ENCODE measurements at regions not wholly inside any gene's neighbourhood (a gene's known extent, or its start where the extent isn't known, plus 50 kb on each side); places are given as distances from the start of the nearest gene placed in this dataset.

DNA sequence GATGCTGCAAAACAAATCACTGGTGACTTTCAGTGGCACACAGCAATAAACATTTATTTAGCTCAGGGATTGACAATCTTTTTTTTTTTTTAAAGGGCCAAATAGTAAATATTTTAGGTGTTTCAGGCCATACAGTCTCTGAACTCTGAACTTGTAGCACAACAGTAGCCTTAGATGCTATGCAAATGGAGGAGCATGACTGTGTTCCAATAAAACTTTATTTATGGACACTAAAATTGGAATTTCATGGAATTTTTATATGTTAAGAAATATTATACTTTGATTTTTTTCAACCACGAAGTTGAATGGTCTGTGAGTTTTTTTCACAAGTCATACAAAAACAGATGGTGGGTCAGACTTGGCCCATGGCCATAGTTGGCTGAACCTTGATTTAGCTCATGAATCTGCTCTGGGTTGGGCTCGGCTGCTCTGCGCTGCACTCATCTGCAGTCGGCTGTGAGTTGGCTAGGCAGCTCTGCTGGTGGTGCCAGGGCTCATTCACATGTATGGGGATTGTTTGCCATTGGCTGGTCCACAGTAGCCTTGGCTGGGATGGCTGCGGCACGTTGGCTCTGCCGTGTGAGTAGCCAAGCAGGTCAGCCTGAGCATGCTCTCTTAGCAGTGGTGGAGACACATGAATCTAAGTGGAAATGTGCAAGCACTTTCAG lies 231.7 kb upstream of the PGRMC2 start:
- TF ChIP-seq, protein P1, sequence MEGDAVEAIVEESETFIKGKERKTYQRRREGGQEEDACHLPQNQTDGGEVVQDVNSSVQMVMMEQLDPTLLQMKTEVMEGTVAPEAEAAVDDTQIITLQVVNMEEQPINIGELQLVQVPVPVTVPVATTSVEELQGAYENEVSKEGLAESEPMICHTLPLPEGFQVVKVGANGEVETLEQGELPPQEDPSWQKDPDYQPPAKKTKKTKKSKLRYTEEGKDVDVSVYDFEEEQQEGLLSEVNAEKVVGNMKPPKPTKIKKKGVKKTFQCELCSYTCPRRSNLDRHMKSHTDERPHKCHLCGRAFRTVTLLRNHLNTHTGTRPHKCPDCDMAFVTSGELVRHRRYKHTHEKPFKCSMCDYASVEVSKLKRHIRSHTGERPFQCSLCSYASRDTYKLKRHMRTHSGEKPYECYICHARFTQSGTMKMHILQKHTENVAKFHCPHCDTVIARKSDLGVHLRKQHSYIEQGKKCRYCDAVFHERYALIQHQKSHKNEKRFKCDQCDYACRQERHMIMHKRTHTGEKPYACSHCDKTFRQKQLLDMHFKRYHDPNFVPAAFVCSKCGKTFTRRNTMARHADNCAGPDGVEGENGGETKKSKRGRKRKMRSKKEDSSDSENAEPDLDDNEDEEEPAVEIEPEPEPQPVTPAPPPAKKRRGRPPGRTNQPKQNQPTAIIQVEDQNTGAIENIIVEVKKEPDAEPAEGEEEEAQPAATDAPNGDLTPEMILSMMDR (IDR thresholded peaks at IDR 0.05 in 4 of 5, conservative IDR thresholded peaks at IDR 0.05 in 1 of 5): no peak
- no peak for TF ChIP-seq POLR2A (IDR thresholded peaks at IDR 0.05)

Measured in gastrocnemius medialis (tissue), 4 donors.